Kidney epithelial cell (primary cell): ENCODE measurements at regions not wholly inside any gene's neighbourhood (a gene's known extent, or its start where the extent isn't known, plus 50 kb on each side); places are given as distances from the start of the nearest gene placed in this dataset.

Experiments
- DNase-seq: peaks from one replicate; pipeline ENCODE4 v3.0.0-alpha.2; 2010; ENCODE audit warnings: low read depth
- H3K27me3 ChIP-seq: 2 replicates; pipeline ENCODE4 v1.6.0; 2011; ENCODE audit warnings: low read length; ENCODE audit not compliant: control insufficient read depth, insufficient read depth
- H3K36me3 ChIP-seq: 2 replicates; pipeline ENCODE4 v1.5.1; 2011; ENCODE audit warnings: low read length; ENCODE audit not compliant: control insufficient read depth, insufficient read depth
- H3K4me3 ChIP-seq: 2 replicates; pipeline ENCODE4 v1.5.1; 2011; ENCODE audit warnings: low read depth, mild to moderate bottlenecking, control low read depth, low read length
- TF ChIP-seq, protein P1 (sequence below): IDR thresholded peaks from 2 replicates; pipeline ENCODE4 v1.5.1; 2011; ENCODE audit warnings: mild to moderate bottlenecking, moderate library complexity, low read length, control low read depth, inconsistent platforms; ENCODE audit not compliant: insufficient read depth, poor library complexity, severe bottlenecking

DNA sequence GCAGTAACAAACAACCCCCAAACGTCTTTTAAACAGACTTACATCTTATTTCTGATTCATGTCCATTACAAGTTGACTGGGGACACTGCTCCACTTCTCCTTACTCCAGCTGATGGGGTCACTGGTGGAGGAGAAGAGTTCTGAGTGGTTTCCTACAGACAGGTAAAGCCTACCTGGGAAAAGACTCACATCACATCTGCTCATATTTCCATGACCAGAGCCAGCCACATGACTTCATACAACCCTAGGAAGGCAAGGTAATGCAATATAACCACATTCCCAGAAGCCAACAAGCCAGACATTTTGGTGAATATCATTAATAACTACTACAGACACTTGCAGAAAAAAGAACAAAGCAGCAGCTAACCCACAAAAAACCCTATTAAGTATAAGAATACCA is 90.5 kb upstream of the IRX6 start:
- TF ChIP-seq, protein P1, sequence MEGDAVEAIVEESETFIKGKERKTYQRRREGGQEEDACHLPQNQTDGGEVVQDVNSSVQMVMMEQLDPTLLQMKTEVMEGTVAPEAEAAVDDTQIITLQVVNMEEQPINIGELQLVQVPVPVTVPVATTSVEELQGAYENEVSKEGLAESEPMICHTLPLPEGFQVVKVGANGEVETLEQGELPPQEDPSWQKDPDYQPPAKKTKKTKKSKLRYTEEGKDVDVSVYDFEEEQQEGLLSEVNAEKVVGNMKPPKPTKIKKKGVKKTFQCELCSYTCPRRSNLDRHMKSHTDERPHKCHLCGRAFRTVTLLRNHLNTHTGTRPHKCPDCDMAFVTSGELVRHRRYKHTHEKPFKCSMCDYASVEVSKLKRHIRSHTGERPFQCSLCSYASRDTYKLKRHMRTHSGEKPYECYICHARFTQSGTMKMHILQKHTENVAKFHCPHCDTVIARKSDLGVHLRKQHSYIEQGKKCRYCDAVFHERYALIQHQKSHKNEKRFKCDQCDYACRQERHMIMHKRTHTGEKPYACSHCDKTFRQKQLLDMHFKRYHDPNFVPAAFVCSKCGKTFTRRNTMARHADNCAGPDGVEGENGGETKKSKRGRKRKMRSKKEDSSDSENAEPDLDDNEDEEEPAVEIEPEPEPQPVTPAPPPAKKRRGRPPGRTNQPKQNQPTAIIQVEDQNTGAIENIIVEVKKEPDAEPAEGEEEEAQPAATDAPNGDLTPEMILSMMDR, result no peak
- no peak overlapping the region for H3K4me3 ChIP-seq
- no peaks in the 10 kb centered on the region for H3K36me3 ChIP-seq
- no peak for DNase-seq
- no peaks in the 10 kb centered on the region for H3K27me3 ChIP-seq

DNA sequence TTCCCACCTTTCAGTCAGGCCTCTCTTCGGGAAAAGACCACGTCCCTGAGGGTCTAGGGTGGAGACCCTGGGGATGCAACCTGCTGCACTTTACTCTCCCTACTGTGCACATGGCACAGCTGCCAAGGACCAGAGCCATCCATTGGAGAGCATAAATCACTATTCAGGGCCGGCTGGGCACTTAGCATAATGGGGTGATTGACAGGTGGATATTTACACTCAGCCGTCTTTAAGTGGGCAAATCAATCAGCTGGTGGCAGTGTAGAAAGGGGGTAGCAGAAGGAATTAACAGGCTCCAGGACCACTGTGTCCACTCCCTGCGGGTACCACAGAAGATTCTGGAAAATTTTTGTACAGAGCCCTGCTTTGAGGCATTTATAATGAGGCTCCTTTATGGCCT is 87.3 kb upstream of the IRX6 start:
- no peaks in the 10 kb centered on the region for H3K27me3 ChIP-seq
- H3K4me3 ChIP-seq, result no peak overlapping the region
- DNase-seq, result no peak
- no peaks in the 10 kb centered on the region for H3K36me3 ChIP-seq
- TF ChIP-seq, protein P1, result no peak

DNA sequence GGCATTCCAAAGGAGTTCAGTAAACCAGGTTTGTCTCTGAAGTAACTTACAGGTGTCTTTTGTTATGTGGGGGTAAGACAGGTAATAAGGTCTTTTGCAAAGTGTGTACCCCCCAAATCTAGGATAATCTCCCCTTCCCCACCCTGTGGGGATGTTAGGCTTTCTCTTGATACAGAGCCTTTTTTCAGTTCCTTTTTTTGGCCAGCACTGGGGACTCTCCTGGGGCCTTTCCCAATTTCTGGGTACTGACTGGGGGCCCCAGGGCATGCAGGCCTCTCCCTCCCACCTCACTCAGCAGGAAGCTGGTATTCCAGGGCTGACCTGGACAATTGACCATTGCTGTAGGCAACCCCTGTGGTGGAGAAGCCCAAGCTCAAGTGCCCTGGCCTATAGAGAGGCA is 84.3 kb upstream of the IRX6 start:
- Histone ChIP-seq H3K4me3 (no peak overlapping the region), H3K36me3 (no peaks in the 10 kb centered on the region), H3K27me3 (no peaks in the 10 kb centered on the region)
- no peak for DNase-seq
- TF ChIP-seq, protein P1, result no peak

DNA sequence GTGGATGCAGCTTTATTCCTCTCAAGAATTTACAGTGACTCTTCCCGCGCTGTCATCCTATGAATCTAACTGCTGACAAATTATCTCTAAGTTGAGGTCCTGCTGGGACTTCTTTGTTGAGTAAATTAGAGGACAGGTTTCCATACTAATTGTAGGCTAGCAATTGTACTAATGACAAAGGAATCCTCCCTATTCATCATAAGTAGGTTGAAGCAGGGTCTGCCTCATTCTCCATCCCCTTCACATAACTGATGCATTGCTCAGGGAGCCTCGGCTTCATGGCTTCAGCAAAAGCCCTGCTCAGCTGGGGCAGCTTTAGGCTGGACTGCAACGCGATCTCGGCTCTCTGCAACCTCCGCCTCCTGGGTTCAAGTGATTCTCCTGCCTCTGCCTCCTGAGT is 83.1 kb upstream of the IRX6 start:
- TF ChIP-seq, protein P1, result no peak
- Histone ChIP-seq H3K4me3 (no peak overlapping the region), H3K27me3 (no peaks in the 10 kb centered on the region), H3K36me3 (no peaks in the 10 kb centered on the region)
- DNase-seq, result no peak

DNA sequence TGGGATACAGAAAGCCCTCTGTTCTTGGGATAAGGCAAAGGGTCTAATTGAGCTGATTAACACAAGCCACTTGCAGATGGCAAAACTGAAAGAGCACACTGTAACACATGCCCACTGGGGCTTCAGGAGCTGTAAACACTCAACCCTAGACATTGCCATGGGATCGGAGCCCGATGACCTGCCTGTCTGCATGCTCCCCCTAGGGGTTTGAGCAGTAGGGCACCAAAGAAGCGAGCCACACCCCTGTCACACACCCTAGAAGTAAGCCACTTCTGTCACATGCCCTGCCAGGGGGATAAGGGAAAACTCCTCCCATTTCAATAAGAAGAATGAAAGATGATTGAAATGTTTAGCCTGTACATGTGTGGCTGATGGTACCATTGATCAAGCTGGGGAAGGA is 81.3 kb upstream of the IRX6 start:
- H3K27me3 ChIP-seq, result no peaks in the 10 kb centered on the region

DNA sequence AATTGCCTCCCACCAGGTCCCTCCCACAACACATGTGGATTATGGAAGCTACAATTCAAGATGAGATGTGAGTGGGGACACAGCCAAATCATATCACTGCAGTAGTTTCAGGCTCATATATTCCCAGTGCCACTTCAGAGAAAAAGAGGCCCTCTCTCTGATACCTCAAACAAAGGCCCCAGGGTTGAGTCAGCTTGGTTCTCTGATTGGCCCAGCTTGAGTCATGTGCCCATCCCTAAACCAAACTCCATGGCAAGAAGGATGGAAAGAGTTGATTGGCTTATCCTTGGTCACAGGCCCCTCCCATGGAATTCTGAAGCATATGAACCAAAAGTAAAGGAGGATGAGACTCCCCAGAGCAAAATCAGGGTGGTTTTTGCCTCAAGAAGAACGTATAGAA is 75.9 kb upstream of the IRX6 start:
- Histone ChIP-seq H3K27me3 (no peaks in the 10 kb centered on the region), H3K4me3 (no peak overlapping the region), H3K36me3 (no peaks in the 10 kb centered on the region)
- TF ChIP-seq, protein P1, result no peak
- no peak for DNase-seq

More for the DNA sequence above, 81.3 kb upstream of the IRX6 start:
- no peak for DNase-seq
- TF ChIP-seq, protein P1, result no peak
- Histone ChIP-seq H3K4me3 (no peak overlapping the region), H3K36me3 (no peaks in the 10 kb centered on the region)
